Osteoblast (primary cell): ENCODE measurements at regions not wholly inside any gene's neighbourhood (a gene's known extent, or its start where the extent isn't known, plus 50 kb on each side); places are given as distances from the start of the nearest gene placed in this dataset.

Experiments
- DNase-seq: peaks from one replicate; pipeline ENCODE4 v3.0.0; 2011; ENCODE audit warnings: low spot score, mixed read lengths; ENCODE audit not compliant: insufficient read length; ENCODE audit errors: missing footprints
- H2AFZ ChIP-seq: 2 replicates; pipeline ENCODE4 v1.6.0; 2011; ENCODE audit warnings: mild to moderate bottlenecking, low read length
- H3K27ac ChIP-seq: 2 replicates; pipeline ENCODE4 v1.5.1; 2011; ENCODE audit warnings: mild to moderate bottlenecking, low read depth, low read length, moderate library complexity
- H3K27me3 ChIP-seq: 2 replicates; pipeline ENCODE4 v1.6.0; 2012; ENCODE audit warnings: mild to moderate bottlenecking, control low read depth, inconsistent platforms, low read length, moderate library complexity; ENCODE audit not compliant: insufficient read depth
- H3K36me3 ChIP-seq: 2 replicates; pipeline ENCODE4 v1.5.1; 2011; ENCODE audit warnings: mild to moderate bottlenecking, low read length, control low read depth, moderate library complexity; ENCODE audit not compliant: insufficient read depth
- H3K4me1 ChIP-seq: 2 replicates; pipeline ENCODE4 v1.5.1; 2011; ENCODE audit warnings: mild to moderate bottlenecking, low read length, control low read depth, moderate library complexity; ENCODE audit not compliant: insufficient read depth
- H3K4me2 ChIP-seq: 2 replicates; pipeline ENCODE4 v1.6.0; 2011; ENCODE audit warnings: mild to moderate bottlenecking, low read length; ENCODE audit not compliant: insufficient read depth
- H3K4me3 ChIP-seq: fragments of 200-600 bp; sonication (generic); 3 replicates; pipeline ENCODE4 v1.5.1; 2012; ENCODE audit warnings: mild to moderate bottlenecking, low read length, inconsistent platforms; ENCODE audit not compliant: insufficient read depth
- H3K79me2 ChIP-seq: 2 replicates; pipeline ENCODE4 v1.6.0; 2012; ENCODE audit warnings: mild to moderate bottlenecking, low read length, control low read depth, inconsistent platforms; ENCODE audit not compliant: insufficient read depth
- H3K9me3 ChIP-seq: 2 replicates; pipeline ENCODE4 v1.5.1; 2011; ENCODE audit warnings: low read depth, low read length, control low read depth
- H4K20me1 ChIP-seq: 2 replicates; pipeline ENCODE4 v1.6.0; 2012; ENCODE audit warnings: mild to moderate bottlenecking, low read length, control low read depth; ENCODE audit not compliant: insufficient read depth
- CTCF ChIP-seq: IDR thresholded peaks from 2 replicates; pipeline ENCODE4 v1.5.1; 2011; ENCODE audit warnings: mild to moderate bottlenecking, low read depth, low read length, moderate library complexity; ENCODE audit errors: extremely low read depth

GRCh38 chr4:57658673-57659072, 548.5 kb upstream of the IGFBP7 start:
- no peak overlapping the region for H3K4me3 ChIP-seq
- no peak overlapping the region for H3K27ac ChIP-seq
- H2AFZ ChIP-seq = no peak overlapping the region
- H3K27me3 ChIP-seq = no peaks in the 10 kb centered on the region
- H3K36me3 ChIP-seq = no peaks in the 10 kb centered on the region
- H3K4me2 ChIP-seq = no peak overlapping the region
- no peak for DNase-seq
- H4K20me1 ChIP-seq = no peaks in the 10 kb centered on the region
- H3K9me3 ChIP-seq = no peaks in the 10 kb centered on the region
- no peak for TF ChIP-seq CTCF
- no peaks in the 10 kb centered on the region for H3K4me1 ChIP-seq
- H3K79me2 ChIP-seq = no peaks in the 10 kb centered on the region

GRCh38 chr4:57658188-57658587, 548.0 kb upstream of the IGFBP7 start:
- Histone ChIP-seq H3K36me3 (no peaks in the 10 kb centered on the region), H3K4me1 (no peaks in the 10 kb centered on the region), H2AFZ (no peak overlapping the region), H3K27ac (no peak overlapping the region), H3K9me3 (no peaks in the 10 kb centered on the region), H3K4me3 (no peak overlapping the region), H3K79me2 (no peaks in the 10 kb centered on the region), H3K27me3 (no peaks in the 10 kb centered on the region), H3K4me2 (no peak overlapping the region), H4K20me1 (no peaks in the 10 kb centered on the region)
- no peak for DNase-seq
- TF ChIP-seq CTCF = no peak

- no peak for DNase-seq
- Histone ChIP-seq H3K36me3 (no peaks in the 10 kb centered on the region), H3K9me3 (no peaks in the 10 kb centered on the region), H3K4me2 (no peak overlapping the region), H3K79me2 (no peaks in the 10 kb centered on the region), H3K4me3 (no peak overlapping the region), H3K27me3 (no peaks in the 10 kb centered on the region), H3K27ac (no peak overlapping the region), H3K4me1 (no peaks in the 10 kb centered on the region), H2AFZ (no peak overlapping the region), H4K20me1 (no peaks in the 10 kb centered on the region)
- TF ChIP-seq CTCF = no peak
Observed at GRCh38 chr4:57655342-57655741, 545.2 kb upstream of the IGFBP7 start.

- H3K4me3 ChIP-seq = no peak overlapping the region
- H2AFZ ChIP-seq = no peak overlapping the region
- no peaks in the 10 kb centered on the region for H3K36me3 ChIP-seq
- DNase-seq = no peak
- H3K27ac ChIP-seq = no peak overlapping the region
- no peaks in the 10 kb centered on the region for H3K9me3 ChIP-seq
- H3K79me2 ChIP-seq = no peaks in the 10 kb centered on the region
- no peaks in the 10 kb centered on the region for H3K4me1 ChIP-seq
- no peak for TF ChIP-seq CTCF
- H4K20me1 ChIP-seq = no peaks in the 10 kb centered on the region
- no peaks in the 10 kb centered on the region for H3K27me3 ChIP-seq
- H3K4me2 ChIP-seq = no peak overlapping the region
Observed at GRCh38 chr4:57652779-57653178, 542.6 kb upstream of the IGFBP7 start.
